Tibial nerve (tissue), 3 donors: ENCODE measurements at regions not wholly inside any gene's neighbourhood (a gene's known extent, or its start where the extent isn't known, plus 50 kb on each side); places are given as distances from the start of the nearest gene placed in this dataset.

Experiments
- POLR2A ChIP-seq, 2 donors: fragments of 450-650 bp; IDR thresholded peaks; one replicate each; pipeline ENCODE4 v1.6.1; 2017; ENCODE audit warnings: antibody characterized with exemption in 2 of 2, mild to moderate bottlenecking in 2 of 2, moderate library complexity in 2 of 2
- TF ChIP-seq, protein P1 (sequence below), 5 experiments: fragments of 200-600 bp in 3 of 5; fragments of 450-650 bp in 2 of 5; sonication (generic) in 3 of 5; IDR thresholded peaks; one replicate each; pipeline ENCODE4 v1.5.1; 2016 to 2019; ENCODE audit warnings: antibody characterized with exemption in 5 of 5, mild to moderate bottlenecking in 3 of 5, moderate library complexity in 2 of 5

DNA sequence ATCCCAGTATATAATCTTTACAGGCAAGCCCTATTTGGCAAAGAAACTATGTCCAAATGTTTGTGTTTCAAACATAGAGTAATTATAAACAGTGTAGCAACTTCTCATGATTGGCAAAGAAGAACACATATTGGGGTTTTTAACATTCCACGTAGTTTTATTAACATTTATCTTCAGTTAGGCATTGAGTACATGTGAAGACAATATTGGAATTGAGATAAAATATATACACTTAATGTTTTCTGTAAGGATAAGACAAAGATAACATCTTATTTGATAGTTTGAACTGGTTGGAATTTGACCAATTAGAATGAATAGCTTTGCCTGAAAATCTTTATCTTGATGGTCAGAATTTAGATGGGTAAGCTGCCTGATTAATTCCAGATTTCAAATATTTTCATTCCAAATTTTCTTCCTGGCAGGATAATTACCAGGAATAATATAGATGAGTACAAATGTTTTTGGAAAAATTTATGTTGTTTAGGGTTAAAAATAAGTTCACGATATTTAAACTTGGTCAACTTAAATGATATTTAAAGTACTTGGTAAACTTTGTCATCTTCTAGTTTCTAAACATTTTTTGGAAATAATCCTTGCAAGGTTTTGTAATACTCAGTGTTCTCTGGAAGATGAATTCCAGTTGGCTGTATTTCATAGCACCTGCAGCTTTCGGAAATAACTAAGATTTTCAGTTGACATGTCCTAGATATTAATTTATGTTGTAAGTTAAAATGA is 536.5 kb upstream of the SPRY2 start:
- TF ChIP-seq, protein P1, sequence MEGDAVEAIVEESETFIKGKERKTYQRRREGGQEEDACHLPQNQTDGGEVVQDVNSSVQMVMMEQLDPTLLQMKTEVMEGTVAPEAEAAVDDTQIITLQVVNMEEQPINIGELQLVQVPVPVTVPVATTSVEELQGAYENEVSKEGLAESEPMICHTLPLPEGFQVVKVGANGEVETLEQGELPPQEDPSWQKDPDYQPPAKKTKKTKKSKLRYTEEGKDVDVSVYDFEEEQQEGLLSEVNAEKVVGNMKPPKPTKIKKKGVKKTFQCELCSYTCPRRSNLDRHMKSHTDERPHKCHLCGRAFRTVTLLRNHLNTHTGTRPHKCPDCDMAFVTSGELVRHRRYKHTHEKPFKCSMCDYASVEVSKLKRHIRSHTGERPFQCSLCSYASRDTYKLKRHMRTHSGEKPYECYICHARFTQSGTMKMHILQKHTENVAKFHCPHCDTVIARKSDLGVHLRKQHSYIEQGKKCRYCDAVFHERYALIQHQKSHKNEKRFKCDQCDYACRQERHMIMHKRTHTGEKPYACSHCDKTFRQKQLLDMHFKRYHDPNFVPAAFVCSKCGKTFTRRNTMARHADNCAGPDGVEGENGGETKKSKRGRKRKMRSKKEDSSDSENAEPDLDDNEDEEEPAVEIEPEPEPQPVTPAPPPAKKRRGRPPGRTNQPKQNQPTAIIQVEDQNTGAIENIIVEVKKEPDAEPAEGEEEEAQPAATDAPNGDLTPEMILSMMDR (IDR thresholded peaks at IDR 0.05), result no peak
- no peak for TF ChIP-seq POLR2A (IDR thresholded peaks at IDR 0.05)
